GM18508 (cell line): ENCODE measurements at regions not wholly inside any gene's neighbourhood (a gene's known extent, or its start where the extent isn't known, plus 50 kb on each side); places are given as distances from the start of the nearest gene placed in this dataset.

Experiments used
- ATAC-seq: cut with Tn5 transposase; IDR thresholded peaks from one replicate; pipeline ENCODE4 v1.9.1; 2021; ENCODE audit warnings: moderate number of reproducible peaks; ENCODE audit not compliant: insufficient read depth, unreplicated experiment

- ATAC-seq = no peak
Measured at GRCh38 chr13:47472516-47472915, 528.6 kb downstream of the SUCLA2 start.

GRCh38 chr13:47463726-47464125 is 537.3 kb downstream of the SUCLA2 start:
- no peak for ATAC-seq

GRCh38 chr13:47463002-47463401 is 538.1 kb downstream of the SUCLA2 start:
- no peak for ATAC-seq

GRCh38 chr13:47461816-47462215 is 539.3 kb downstream of the SUCLA2 start:
- ATAC-seq = no peak

GRCh38 chr13:47459512-47459911 is 541.6 kb downstream of the SUCLA2 start:
- no peak for ATAC-seq

DNA sequence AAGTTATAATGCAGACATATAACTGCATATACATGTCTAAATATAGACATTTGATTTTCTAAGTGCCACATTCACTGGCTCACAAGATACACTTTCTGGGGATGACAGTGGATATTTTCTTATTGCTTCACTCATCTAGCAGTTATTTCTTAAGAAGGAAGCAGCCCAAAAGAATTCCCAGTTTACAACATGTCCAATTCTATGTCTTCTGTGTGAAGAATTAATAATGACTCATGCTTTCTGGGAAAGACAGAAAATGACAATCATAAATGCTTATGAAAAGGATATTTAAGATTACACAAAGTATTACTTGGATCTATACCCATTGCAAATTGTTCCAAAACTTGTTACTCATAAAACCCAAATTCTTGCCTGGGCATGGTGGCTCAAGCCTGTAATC is 543.4 kb downstream of the SUCLA2 start:
- ATAC-seq = no peak

DNA sequence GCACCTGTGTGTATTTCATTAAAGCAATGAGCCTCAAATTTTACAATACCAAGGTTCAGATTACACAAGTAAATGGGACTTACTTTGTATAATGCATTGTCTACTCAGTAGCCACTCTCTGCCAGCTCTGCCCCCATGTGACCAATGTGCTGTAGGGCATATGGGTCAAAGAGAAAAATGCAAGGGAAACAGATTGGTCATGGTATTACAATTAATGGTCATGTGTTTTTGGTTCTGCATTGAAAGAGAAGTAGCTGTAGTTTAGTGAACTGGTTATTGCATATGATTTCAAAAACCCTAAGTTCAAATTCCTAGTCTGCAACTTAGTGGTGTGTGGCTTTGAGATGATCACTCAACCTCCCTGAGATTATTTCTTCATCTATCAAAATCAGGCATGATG is 545.4 kb downstream of the SUCLA2 start:
- ATAC-seq = no peak

GRCh38 chr13:47454986-47455385 is 546.1 kb downstream of the SUCLA2 start:
- no peak for ATAC-seq

GRCh38 chr13:47437406-47437805 is 540.6 kb upstream of the HTR2A start:
- no peak for ATAC-seq

DNA sequence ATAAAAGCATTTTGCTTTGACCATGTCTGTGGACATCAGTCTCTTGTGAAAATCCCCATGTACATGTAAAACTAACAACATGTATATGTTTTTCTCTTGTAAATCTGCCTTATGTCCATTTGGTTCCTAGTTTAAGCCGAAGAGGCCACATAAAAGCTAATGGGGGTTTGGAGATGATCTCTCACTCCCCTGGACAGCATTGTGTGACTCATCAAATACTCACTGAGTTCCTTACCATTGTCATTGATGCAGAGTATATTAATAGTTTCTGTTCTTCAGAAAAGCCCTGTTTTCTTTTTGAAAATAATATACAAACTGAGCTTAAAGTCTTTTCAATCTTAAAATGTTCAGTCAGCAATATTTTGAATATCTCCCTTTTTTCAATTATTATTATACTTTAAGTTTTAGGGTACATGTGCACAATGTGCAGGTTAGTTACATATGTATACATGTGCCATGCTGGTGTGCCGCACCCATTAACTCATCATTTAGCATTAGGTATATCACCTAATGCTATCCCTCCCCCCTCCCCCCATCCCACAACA is 536.7 kb upstream of the HTR2A start:
- ATAC-seq = no peak

- ATAC-seq = no peak
Measured at GRCh38 chr13:47426126-47426849, 529.4 kb upstream of the HTR2A start.

- ATAC-seq = no peak
Measured at GRCh38 chr13:47421525-47421924, 524.7 kb upstream of the HTR2A start.

GRCh38 chr13:47420568-47420967 is 523.7 kb upstream of the HTR2A start:
- ATAC-seq = no peak

DNA sequence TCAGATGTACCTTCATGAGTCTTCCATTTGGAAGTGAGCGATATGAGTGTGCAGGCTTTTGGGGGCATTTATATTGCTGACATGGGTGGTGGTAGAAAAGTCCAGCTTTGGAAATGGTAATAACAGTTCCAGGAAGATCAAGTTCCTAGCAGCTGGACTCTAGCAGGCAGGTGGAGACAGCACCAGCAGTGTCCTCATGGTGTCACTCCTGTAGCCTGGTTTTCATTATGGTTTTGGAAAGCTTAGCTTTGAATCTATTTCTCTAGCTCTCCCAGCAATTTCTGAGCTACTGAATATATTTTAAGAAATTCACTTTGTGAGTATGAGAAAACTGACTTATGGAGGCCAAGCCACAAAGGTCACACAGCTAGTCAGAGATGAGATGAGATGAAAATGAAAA is 523.2 kb upstream of the HTR2A start:
- no peak for ATAC-seq

DNA sequence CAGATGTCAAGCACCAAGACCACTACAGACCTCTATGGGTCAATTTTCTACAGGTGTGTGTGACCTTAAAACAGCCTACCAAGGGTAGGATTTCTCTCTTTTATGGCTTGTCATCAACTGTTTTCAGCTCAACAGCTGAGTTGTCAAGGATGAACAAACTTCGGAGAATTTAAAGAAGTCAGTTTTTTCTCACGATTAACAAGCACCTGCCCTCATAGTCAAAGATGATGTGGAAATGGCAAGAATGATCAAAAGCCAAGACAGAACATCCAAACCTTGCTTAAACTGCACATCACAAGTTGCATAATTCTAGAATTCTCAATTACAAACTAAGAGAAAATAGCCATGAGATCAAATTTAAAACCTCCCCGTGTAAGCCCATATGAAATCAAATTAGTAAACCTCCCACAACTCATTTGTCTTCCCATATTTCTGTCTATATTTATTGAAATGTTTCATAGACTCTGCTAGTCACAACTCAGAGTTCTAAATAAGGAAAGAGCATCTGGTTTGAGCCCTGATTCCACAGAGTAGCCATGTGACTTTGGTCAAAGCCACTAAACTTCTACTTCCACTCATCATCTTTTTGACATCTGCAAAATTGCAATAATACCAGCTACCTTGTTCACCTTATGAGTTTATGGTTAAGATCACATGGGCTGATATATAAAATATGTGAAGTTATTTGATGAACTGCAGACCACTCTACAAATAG is 521.5 kb upstream of the HTR2A start:
- no peak for ATAC-seq

- ATAC-seq = no peak
Measured at GRCh38 chr13:47417485-47417884, 520.6 kb upstream of the HTR2A start.

GRCh38 chr13:47415048-47415447 is 518.2 kb upstream of the HTR2A start:
- ATAC-seq = no peak

GRCh38 chr13:47413526-47413925 is 516.7 kb upstream of the HTR2A start:
- ATAC-seq = no peak

GRCh38 chr13:47413112-47413511 is 516.3 kb upstream of the HTR2A start:
- no peak for ATAC-seq

GRCh38 chr13:47409778-47410177 is 512.9 kb upstream of the HTR2A start:
- no peak for ATAC-seq

GRCh38 chr13:47408546-47409319 is 511.9 kb upstream of the HTR2A start:
- no peak for ATAC-seq
